ENCODE measurements at regions not wholly inside any gene's neighbourhood (a gene's known extent, or its start where the extent isn't known, plus 50 kb on each side); places are given as distances from the start of the nearest gene placed in this dataset.
"Not testable (repeated sequence)": the region's sequence is repeated elsewhere in the genome, so short reads cannot be mapped to it uniquely, and the experiment has no call there.

DNA sequence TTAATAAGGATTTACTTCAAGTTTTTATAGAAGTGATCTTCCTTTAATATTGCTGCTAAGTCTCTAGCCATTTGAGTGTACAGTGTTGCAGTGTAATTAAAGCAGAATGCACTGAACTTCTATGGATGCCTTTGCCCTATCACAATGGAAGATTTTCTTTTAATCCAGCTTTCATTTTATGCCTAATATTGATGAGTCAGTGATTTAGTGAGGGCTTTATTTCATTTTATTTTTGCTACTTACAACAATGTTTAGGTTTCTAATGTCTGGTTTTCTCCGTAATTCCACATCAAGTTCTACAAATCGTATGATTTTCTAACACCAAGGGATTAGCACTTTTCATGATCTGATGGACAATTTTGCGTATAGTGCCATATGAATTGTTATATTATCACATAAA, 504.1 kb downstream of the PCDH11X start:
- no peak for DNase-seq (ENCODE audit: low read depth)

DNA sequence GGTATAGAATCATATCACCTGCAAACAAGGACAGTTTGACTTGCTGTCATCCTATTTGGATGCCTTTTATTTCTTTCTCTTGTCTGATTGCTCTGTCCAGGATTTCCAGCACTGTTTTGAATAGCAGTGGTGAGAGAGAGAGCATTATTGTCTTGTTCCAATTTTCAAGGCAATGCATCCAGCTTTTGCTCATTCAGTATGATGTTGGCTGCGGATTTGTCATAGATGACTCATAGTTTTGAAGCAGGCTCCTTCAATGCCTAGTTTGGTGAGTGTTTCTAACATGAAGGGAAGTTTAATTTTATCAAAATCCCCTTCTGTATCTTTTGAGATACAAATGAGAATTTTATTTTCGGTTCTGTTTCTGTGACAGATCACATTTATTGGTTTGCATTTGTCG, 518.9 kb downstream of the PCDH11X start:
- DNase-seq (ENCODE audit: low read depth) = not testable (repeated sequence)

DNA sequence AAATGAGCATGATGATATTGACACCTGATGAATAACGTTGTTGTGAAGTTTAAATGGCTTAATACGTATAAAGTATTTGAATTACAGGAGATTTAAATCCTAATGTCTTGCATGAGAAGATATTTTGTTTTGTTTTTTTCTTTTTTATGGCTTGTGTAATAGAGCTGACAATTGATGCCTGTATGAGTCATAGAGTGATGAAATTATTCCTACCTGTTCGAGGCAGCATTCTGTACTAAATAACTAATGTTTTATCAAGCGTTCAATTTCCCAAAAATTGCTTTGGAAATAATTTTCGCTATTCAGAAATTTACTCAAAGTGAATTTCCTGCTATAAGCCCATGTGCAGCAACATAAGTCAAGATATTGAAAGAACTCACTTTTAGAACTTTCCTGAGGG, 554.0 kb downstream of the PCDH11X start:
- peak; percentile 0 for DNase-seq (ENCODE audit: low read depth)

DNA sequence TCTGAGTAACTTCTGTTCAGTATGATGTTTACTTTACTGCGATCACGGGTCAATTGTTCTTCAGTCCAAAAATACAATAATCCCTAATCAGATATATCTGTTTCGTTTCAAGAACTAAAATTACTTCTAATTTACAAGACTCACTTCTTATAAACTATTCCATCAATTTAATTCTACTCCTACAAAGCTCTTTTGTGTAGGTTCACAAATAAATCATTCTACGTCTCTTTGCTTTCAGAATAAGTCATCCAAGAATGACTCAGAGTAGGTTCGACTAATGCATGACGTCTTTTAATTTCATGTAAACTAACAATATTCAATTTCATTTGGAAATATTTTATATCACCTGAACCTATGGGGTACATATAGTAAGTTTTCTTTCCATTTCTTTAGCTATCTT, 571.9 kb downstream of the PCDH11X start:
- not testable (repeated sequence) for DNase-seq (ENCODE audit: low read depth)

DNA sequence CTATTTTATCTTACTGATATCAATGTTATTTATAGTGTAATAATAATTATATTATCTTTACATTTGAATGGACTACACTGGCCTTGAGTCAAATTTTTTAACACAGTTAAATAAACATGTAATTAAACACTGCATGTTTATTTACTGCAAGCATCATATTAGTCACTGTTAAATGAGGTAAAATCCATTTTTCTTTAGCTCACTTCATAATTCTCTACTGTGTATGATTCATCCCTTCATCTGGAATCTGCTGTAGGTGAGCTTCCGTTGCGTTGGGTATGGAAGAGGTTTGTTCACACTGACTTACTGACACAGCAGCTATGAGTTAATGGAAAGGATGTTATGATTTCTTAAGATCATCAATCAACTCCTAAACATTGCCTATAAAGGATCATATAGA, 572.3 kb downstream of the PCDH11X start:
- DNase-seq (ENCODE audit: low read depth) = no peak
